ENCODE measurements at regions not wholly inside any gene's neighbourhood (a gene's known extent, or its start where the extent isn't known, plus 50 kb on each side); places are given as distances from the start of the nearest gene placed in this dataset.
A peak's percentile ranks its signal among the peaks of the same experiment; 100 is the strongest.

- no peak for TF ChIP-seq TRIM25 (IDR thresholded peaks at IDR 0.05; ENCODE audit: borderline replicate concordance)
- TF ChIP-seq BRD4 (IDR thresholded peaks at IDR 0.05): no peak
- no peak for TF ChIP-seq ARID3A (IDR thresholded peaks at IDR 0.05; ENCODE audit: borderline replicate concordance, low read depth, low read length)
- TF ChIP-seq ZFP1 (CRISPR knock-in tag; IDR thresholded peaks at IDR 0.05): no peak
- TF ChIP-seq IRF9 (tag; IDR thresholded peaks at IDR 0.05): no peak
- TF ChIP-seq THAP12 (CRISPR knock-in tag; IDR thresholded peaks at IDR 0.05): no peak
- no peak for TF ChIP-seq ARID2 (IDR thresholded peaks at IDR 0.05)
- TF ChIP-seq RBM39 (optimal IDR thresholded peaks at IDR 0.05; ENCODE audit: low read depth, low read length): no peak
- TF ChIP-seq ZNF583 (CRISPR knock-in tag; IDR thresholded peaks at IDR 0.05): no peak
- no peak for TF ChIP-seq MAFK (IDR thresholded peaks at IDR 0.05; ENCODE audit: low read length)
- TF ChIP-seq CAMTA2 (CRISPR knock-in tag; conservative IDR thresholded peaks at IDR 0.05): no peak
- no peak for TF ChIP-seq PHF8 (IDR thresholded peaks at IDR 0.05; ENCODE audit: borderline replicate concordance, low read length)
- no peak for TF ChIP-seq ESRRB (CRISPR knock-in tag; IDR thresholded peaks at IDR 0.05; ENCODE audit: borderline replicate concordance)
- TF ChIP-seq PKNOX1 (IDR thresholded peaks at IDR 0.05): peak; percentile 38
- TF ChIP-seq MEIS2 (IDR thresholded peaks at IDR 0.05; ENCODE audit: partially characterized antibody): peak; percentile 9
- TF ChIP-seq SMAD4 (CRISPR knock-in tag; conservative IDR thresholded peaks at IDR 0.05): no peak
- in situ Hi-C loops (cut with MboI): no loop called here
- BruUV-seq (replicated peaks): no TSS peak
- no peak overlapping the region for H3K4me3 ChIP-seq
- POLR2A ChIA-PET: no interaction called here
- FAIRE-seq (no peak), ATAC-seq (no peak), DNase-seq (ENCODE audit: extremely low read depth in 1 of 4, low spot score in 3 of 4) (no peak)
- H2AFZ ChIP-seq (ENCODE audit: low read depth, low read length): no peak overlapping the region
- H3K79me2 ChIP-seq (ENCODE audit: control insufficient read depth, insufficient read depth, low read length): no peaks in the 10 kb centered on the region
- no peaks in the 10 kb centered on the region for H3K9me3 ChIP-seq (replicated peaks; ENCODE audit: control insufficient read depth, insufficient read depth, low read depth, low read length)
- intact Hi-C loops (cut with micrococcal nuclease): no loop called here
- H3K27ac ChIP-seq (ENCODE audit: extremely low read depth, low read depth, low read length): no peak overlapping the region
- H4K20me1 ChIP-seq (replicated peaks; ENCODE audit: control insufficient read depth, insufficient read depth, low read length): no peaks in the 10 kb centered on the region
- no peak overlapping the region for H3K4me2 ChIP-seq (ENCODE audit: insufficient read depth, low read length)
- H3K36me3 ChIP-seq (ENCODE audit: control insufficient read depth, insufficient read depth, low read length): no peaks in the 10 kb centered on the region
- H3K4me1 ChIP-seq (replicated peaks in 1 of 2; ENCODE audit: control insufficient read depth in 2 of 2, insufficient read depth in 2 of 2, low read length in 2 of 2): peaks cover 6 to 26% of the 10 kb centered on the region in 2 experiments; a peak in 4 of 5 replicates
- 67% methylated on average over 14 of the region's 14 CpGs for WGBS (ENCODE audit: insufficient coverage, low coverage, missing lambda C conversion rate)
- H3K27me3 ChIP-seq (ENCODE audit: control insufficient read depth in 2 of 2, insufficient read depth in 2 of 2, low read length in 2 of 2): no peaks in the 10 kb centered on the region
- H3K9ac ChIP-seq (ENCODE audit: insufficient read depth in 1 of 2, low read depth in 2 of 2, low read length in 2 of 2): no peak overlapping the region
- no peaks in the 10 kb centered on the region for H3K9me1 ChIP-seq (ENCODE audit: control insufficient read depth, insufficient read depth, low read length)
- CTCF ChIA-PET (ENCODE audit: low intra/inter-chr PET ratio): no interaction called here
These were observed 114.2 kb upstream of the PTPN1 start for GRCh38 chr20:50395914-50396488.

Data from K562 (cell line).